ENCODE measurements at regions not wholly inside any gene's neighbourhood (a gene's known extent, or its start where the extent isn't known, plus 50 kb on each side); places are given as distances from the start of the nearest gene placed in this dataset.
A peak's percentile ranks its signal among the peaks of the same experiment; 100 is the strongest.

DNA sequence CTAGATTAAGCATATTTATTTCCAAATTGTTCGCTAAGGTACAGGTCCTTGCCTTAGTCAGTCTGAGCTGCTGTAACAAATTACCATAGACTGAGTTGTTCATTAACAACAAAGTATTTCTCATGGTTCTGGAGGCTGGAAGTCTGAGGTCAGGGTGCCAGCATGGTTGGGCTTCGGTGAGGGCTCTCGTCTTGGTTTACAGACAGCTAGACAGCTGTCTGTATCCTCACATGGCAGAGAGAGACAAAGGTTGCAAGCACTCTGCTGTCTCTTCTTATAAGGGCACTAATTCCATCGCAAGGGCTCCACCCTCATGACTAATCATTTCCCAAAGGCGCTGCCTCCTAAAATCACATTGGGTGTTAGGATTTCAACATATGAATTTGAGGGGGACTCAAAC is 115.3 kb upstream of the GMDS start:
- 96% methylated on average over 2 of the region's 5 CpGs for WGBS (ENCODE audit: insufficient coverage)
- CTCF ChIA-PET = interaction anchor here in 1 of 2 donors (0.6 kb wide), 1 partner anchor 81 kb away, joined by 3 read pairs; no protein-coding TSS in a partner anchor

DNA sequence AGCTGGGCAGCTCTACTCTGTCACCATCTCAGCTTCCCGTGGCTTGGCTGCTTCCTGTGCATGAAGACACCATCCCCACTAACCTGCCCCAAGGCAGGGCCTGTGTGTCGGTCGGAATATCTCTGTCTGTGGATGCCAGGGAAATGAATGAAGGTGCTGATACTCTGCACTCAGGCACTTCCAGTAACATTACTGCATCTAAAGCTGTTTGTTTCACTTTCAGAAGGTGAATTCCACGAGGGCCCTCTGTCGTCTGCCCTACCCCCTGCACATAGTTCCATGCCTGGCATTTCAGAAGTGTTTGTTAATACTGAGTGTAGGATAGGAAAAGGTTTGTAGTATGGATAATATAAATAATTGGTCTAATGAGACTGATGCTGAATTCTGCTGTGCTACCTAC is 114.7 kb upstream of the GMDS start:
- POLR2A ChIA-PET = no interaction called here
- no CpG with 5 or more reads among the region's 5 CpGs for WGBS (ENCODE audit: insufficient coverage)
- CTCF ChIA-PET = no interaction called here

More for the DNA sequence above, 115.3 kb upstream of the GMDS start:
- Mint-ChIP-seq H3K4me3 (no peak overlapping the region), H3K36me3 (peaks cover 37% of the 10 kb centered on the region), H3K4me1 (no peaks in the 10 kb centered on the region), H3K9me3 (no peaks in the 10 kb centered on the region), H3K27ac (no peak overlapping the region), H3K27me3 (no peaks in the 10 kb centered on the region)
- Histone ChIP-seq H3K27ac (ENCODE audit: low read length) (no peak overlapping the region), H3K4me1 (ENCODE audit: control insufficient read depth in 1 of 2, extremely low read depth in 1 of 2, insufficient read depth in 2 of 2, low read length in 2 of 2) (no peaks in the 10 kb centered on the region), H3K36me3 (ENCODE audit: control insufficient read depth in 2 of 2, extremely low read depth in 1 of 2, insufficient read depth in 1 of 2, low read length in 1 of 2) (no peaks in the 10 kb centered on the region), H3K27me3 (replicated peaks in 1 of 2; ENCODE audit: control insufficient read depth in 2 of 2, extremely low read depth in 1 of 2, insufficient read depth in 2 of 2, low read length in 1 of 2) (no peaks in the 10 kb centered on the region), H3K4me3 (ENCODE audit: control insufficient read depth in 1 of 2, extremely low read depth in 1 of 2, low read length in 1 of 2) (no peak overlapping the region), H3K9me3 (no peaks in the 10 kb centered on the region)
- POLR2A ChIA-PET = no interaction called here
- ATAC-seq (replicated peaks in 1 of 4) (no peak), DNase-seq (no peak)

GRCh38 chr6:2355150-2355549 is 109.7 kb upstream of the GMDS start:
- WGBS (ENCODE audit: insufficient coverage) = no CpG with 5 or more reads among the region's 3 CpGs
- ChIA-PET CTCF (no interaction called here), POLR2A (no interaction called here)
- Mint-ChIP-seq H3K9me3 (no peaks in the 10 kb centered on the region), H3K27ac (no peak overlapping the region), H3K4me1 (no peaks in the 10 kb centered on the region), H3K27me3 (no peaks in the 10 kb centered on the region), H3K4me3 (no peak overlapping the region), H3K36me3 (peaks cover 19% of the 10 kb centered on the region)
- Histone ChIP-seq H3K36me3 (ENCODE audit: control insufficient read depth in 2 of 2, extremely low read depth in 1 of 2, insufficient read depth in 1 of 2, low read length in 1 of 2) (no peaks in the 10 kb centered on the region), H3K27ac (ENCODE audit: low read length) (no peak overlapping the region), H3K9me3 (no peaks in the 10 kb centered on the region), H3K4me1 (ENCODE audit: control insufficient read depth in 1 of 2, extremely low read depth in 1 of 2, insufficient read depth in 2 of 2, low read length in 2 of 2) (no peaks in the 10 kb centered on the region), H3K4me3 (ENCODE audit: control insufficient read depth in 1 of 2, extremely low read depth in 1 of 2, low read length in 1 of 2) (no peak overlapping the region), H3K27me3 (replicated peaks in 1 of 2; ENCODE audit: control insufficient read depth in 2 of 2, extremely low read depth in 1 of 2, insufficient read depth in 2 of 2, low read length in 1 of 2) (no peaks in the 10 kb centered on the region)
- DNase-seq = no peak
- no peak for ATAC-seq (replicated peaks in 1 of 4)

More for the DNA sequence above, 114.7 kb upstream of the GMDS start:
- Histone ChIP-seq H3K4me1 (ENCODE audit: control insufficient read depth in 1 of 2, extremely low read depth in 1 of 2, insufficient read depth in 2 of 2, low read length in 2 of 2) (no peaks in the 10 kb centered on the region), H3K36me3 (ENCODE audit: control insufficient read depth in 2 of 2, extremely low read depth in 1 of 2, insufficient read depth in 1 of 2, low read length in 1 of 2) (no peaks in the 10 kb centered on the region), H3K4me3 (ENCODE audit: control insufficient read depth in 1 of 2, extremely low read depth in 1 of 2, low read length in 1 of 2) (no peak overlapping the region), H3K27me3 (replicated peaks in 1 of 2; ENCODE audit: control insufficient read depth in 2 of 2, extremely low read depth in 1 of 2, insufficient read depth in 2 of 2, low read length in 1 of 2) (no peaks in the 10 kb centered on the region), H3K27ac (ENCODE audit: low read length) (no peak overlapping the region), H3K9me3 (no peaks in the 10 kb centered on the region)
- no peak overlapping the region for H3K4me3 Mint-ChIP-seq
- ATAC-seq (replicated peaks in 1 of 4) = no peak
- H3K9me3 Mint-ChIP-seq = no peaks in the 10 kb centered on the region
- no peaks in the 10 kb centered on the region for H3K27me3 Mint-ChIP-seq
- H3K4me1 Mint-ChIP-seq = no peaks in the 10 kb centered on the region
- H3K27ac Mint-ChIP-seq = no peak overlapping the region
- peaks cover 37% of the 10 kb centered on the region for H3K36me3 Mint-ChIP-seq
- no peak for DNase-seq

DNA sequence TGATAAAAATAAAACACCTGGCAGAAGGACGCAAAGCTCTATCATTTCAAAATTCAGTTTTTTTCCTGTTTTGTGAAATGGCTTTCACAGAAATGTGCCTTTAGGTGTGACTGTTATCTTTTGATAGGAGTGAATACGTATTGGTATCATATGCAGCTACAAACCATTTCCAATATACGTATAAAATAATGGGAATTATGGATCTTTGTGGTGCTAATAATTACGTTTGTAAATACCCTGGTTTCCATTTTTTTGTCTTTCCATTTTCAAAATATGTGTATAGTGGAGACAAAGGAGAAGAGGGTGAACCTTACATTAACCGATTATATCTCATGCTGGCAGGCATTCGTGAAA is 108.7 kb upstream of the GMDS start:
- H3K4me1 ChIP-seq (ENCODE audit: control insufficient read depth in 1 of 2, extremely low read depth in 1 of 2, insufficient read depth in 2 of 2, low read length in 2 of 2) = no peaks in the 10 kb centered on the region
- Mint-ChIP-seq H3K36me3 (peaks cover 9% of the 10 kb centered on the region), H3K27me3 (no peaks in the 10 kb centered on the region), H3K27ac (no peak overlapping the region), H3K4me1 (no peaks in the 10 kb centered on the region), H3K9me3 (no peaks in the 10 kb centered on the region), H3K4me3 (no peak overlapping the region)
- DNase-seq (no peak), ATAC-seq (replicated peaks in 1 of 4) (no peak)
- POLR2A ChIA-PET = interaction anchor here in 1 of 2 donors (0.5 kb wide), 1 partner anchor 1004 kb away, joined by 3 read pairs; no protein-coding TSS in a partner anchor
- H3K27me3 ChIP-seq (replicated peaks in 1 of 2; ENCODE audit: control insufficient read depth in 2 of 2, extremely low read depth in 1 of 2, insufficient read depth in 2 of 2, low read length in 1 of 2) = no peaks in the 10 kb centered on the region
- no peak overlapping the region for H3K4me3 ChIP-seq (ENCODE audit: control insufficient read depth in 1 of 2, extremely low read depth in 1 of 2, low read length in 1 of 2)
- H3K9me3 ChIP-seq = no peaks in the 10 kb centered on the region
- CTCF ChIA-PET = interaction anchor here (0.8 to 2.1 kb wide), 6 partner anchors 145 to 758 kb away, joined by 3 to 13 read pairs (median 4); no protein-coding TSS in a partner anchor
- WGBS (ENCODE audit: insufficient coverage) = no CpG with 5 or more reads among the region's 6 CpGs
- no peaks in the 10 kb centered on the region for H3K36me3 ChIP-seq (ENCODE audit: control insufficient read depth in 2 of 2, extremely low read depth in 1 of 2, insufficient read depth in 1 of 2, low read length in 1 of 2)
- H3K27ac ChIP-seq (ENCODE audit: low read length) = no peak overlapping the region

DNA sequence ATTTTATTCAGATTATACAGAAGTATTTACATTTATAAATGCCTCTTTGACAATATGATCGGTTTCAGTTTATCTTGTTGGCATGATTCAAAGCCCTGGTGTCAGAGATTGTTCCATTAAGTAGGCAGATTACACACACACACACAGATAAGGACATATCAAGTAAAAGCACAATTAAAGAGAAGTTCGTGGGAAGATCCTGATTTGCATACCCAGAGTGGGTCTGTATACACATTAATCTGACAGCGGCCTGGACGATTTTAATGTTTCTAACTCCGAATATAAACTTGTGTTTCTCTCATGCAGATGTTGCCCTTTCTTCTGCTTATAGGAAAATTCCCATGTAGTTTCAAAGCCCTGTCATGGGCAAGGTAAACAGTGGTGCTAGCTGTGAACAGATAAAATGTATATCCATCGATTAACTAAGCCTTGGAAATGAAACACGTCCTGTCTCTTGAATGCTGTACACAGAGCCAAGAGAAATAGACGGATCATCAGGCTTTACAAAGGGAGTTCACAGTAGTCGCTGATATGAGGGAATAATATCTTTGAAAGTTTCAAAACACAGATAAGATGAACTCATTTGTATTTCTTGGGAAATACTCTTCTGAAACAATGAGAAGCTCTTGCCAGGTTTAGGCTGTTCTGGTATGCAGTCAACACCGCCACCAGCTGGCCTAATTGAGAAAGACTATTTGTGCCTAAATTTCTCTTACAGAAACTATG is 108.2 kb upstream of the GMDS start:
- no peaks in the 10 kb centered on the region for H3K4me1 Mint-ChIP-seq
- Histone ChIP-seq H3K27me3 (replicated peaks in 1 of 2; ENCODE audit: control insufficient read depth in 2 of 2, extremely low read depth in 1 of 2, insufficient read depth in 2 of 2, low read length in 1 of 2) (no peaks in the 10 kb centered on the region), H3K4me3 (ENCODE audit: control insufficient read depth in 1 of 2, extremely low read depth in 1 of 2, low read length in 1 of 2) (no peak overlapping the region), H3K27ac (ENCODE audit: low read length) (no peak overlapping the region), H3K36me3 (ENCODE audit: control insufficient read depth in 2 of 2, extremely low read depth in 1 of 2, insufficient read depth in 1 of 2, low read length in 1 of 2) (no peaks in the 10 kb centered on the region), H3K4me1 (ENCODE audit: control insufficient read depth in 1 of 2, extremely low read depth in 1 of 2, insufficient read depth in 2 of 2, low read length in 2 of 2) (no peaks in the 10 kb centered on the region), H3K9me3 (no peaks in the 10 kb centered on the region)
- 83% methylated on average over 9 of the region's 10 CpGs for WGBS (ENCODE audit: insufficient coverage)
- ChIA-PET CTCF (interaction anchor here (0.8 to 2.1 kb wide), 6 partner anchors 145 to 757 kb away, joined by 3 to 13 read pairs (median 4); no protein-coding TSS in a partner anchor), POLR2A (no interaction called here)
- H3K4me3 Mint-ChIP-seq = no peak overlapping the region
- DNase-seq (peak in 31 of 35 experiments; percentile 10 to 62 (median 29)), ATAC-seq (replicated peaks in 1 of 4) (no peak)
- H3K27ac Mint-ChIP-seq = no peak overlapping the region
- H3K27me3 Mint-ChIP-seq = no peaks in the 10 kb centered on the region
- peaks cover 10% of the 10 kb centered on the region for H3K36me3 Mint-ChIP-seq
- H3K9me3 Mint-ChIP-seq = no peaks in the 10 kb centered on the region

- CTCF ChIA-PET = interaction anchor here in 1 of 2 donors (0.6 kb wide), 1 partner anchor 17 kb away, joined by 6 read pairs; no protein-coding TSS in a partner anchor
- Histone ChIP-seq H3K27me3 (replicated peaks in 1 of 2; ENCODE audit: control insufficient read depth in 2 of 2, extremely low read depth in 1 of 2, insufficient read depth in 2 of 2, low read length in 1 of 2) (no peaks in the 10 kb centered on the region), H3K4me1 (ENCODE audit: control insufficient read depth in 1 of 2, extremely low read depth in 1 of 2, insufficient read depth in 2 of 2, low read length in 2 of 2) (no peaks in the 10 kb centered on the region), H3K9me3 (no peaks in the 10 kb centered on the region), H3K27ac (ENCODE audit: low read length) (no peak overlapping the region), H3K4me3 (ENCODE audit: control insufficient read depth in 1 of 2, extremely low read depth in 1 of 2, low read length in 1 of 2) (no peak overlapping the region), H3K36me3 (ENCODE audit: control insufficient read depth in 2 of 2, extremely low read depth in 1 of 2, insufficient read depth in 1 of 2, low read length in 1 of 2) (no peaks in the 10 kb centered on the region)
- ATAC-seq (replicated peaks in 1 of 4) (no peak), DNase-seq (no peak)
- H3K27ac Mint-ChIP-seq = no peak overlapping the region
- H3K4me1 Mint-ChIP-seq = no peaks in the 10 kb centered on the region
- H3K36me3 Mint-ChIP-seq = peaks cover 13% of the 10 kb centered on the region
- 100% methylated on average over 1 of the region's 4 CpGs for WGBS (ENCODE audit: insufficient coverage)
- no peaks in the 10 kb centered on the region for H3K27me3 Mint-ChIP-seq
- H3K9me3 Mint-ChIP-seq = no peaks in the 10 kb centered on the region
- POLR2A ChIA-PET = interaction anchor here in 1 of 2 donors (0.5 to 0.6 kb wide), 2 partner anchors 351 to 760 kb away, joined by 3 to 4 read pairs; no protein-coding TSS in a partner anchor
- H3K4me3 Mint-ChIP-seq = no peak overlapping the region
Observed at GRCh38 chr6:2351807-2352431, 106.5 kb upstream of the GMDS start.
